CD14-positive monocyte (primary cell): ENCODE measurements at regions not wholly inside any gene's neighbourhood (a gene's known extent, or its start where the extent isn't known, plus 50 kb on each side); places are given as distances from the start of the nearest gene placed in this dataset.

Source experiments
- DNase-seq, 3 donors: peaks; one replicate each; pipeline ENCODE4 v3.0.0-alpha.2; 2011 to 2022
- H2AFZ ChIP-seq: 2 replicates; pipeline ENCODE4 v1.6.0; 2012; ENCODE audit warnings: mild to moderate bottlenecking, low read depth, low read length, inconsistent platforms; ENCODE audit not compliant: insufficient read depth, poor library complexity, severe bottlenecking
- H3K27ac ChIP-seq, 2 donors: 1 replicate in 1 of 2; 2 replicates in 1 of 2; pipeline ENCODE4 v1.5.1; 2012 to 2013; ENCODE audit warnings: low read length in 2 of 2, control low read depth in 1 of 2, inconsistent platforms in 1 of 2, low read depth in 1 of 2, mild to moderate bottlenecking in 1 of 2
- H3K27me3 ChIP-seq, 2 donors: one replicate each; pipeline versions ENCODE4 v1.6.0 to v1.6.1; 2011 to 2013; ENCODE audit warnings: low read length in 2 of 2; ENCODE audit not compliant: control insufficient read depth in 2 of 2, insufficient read depth in 2 of 2
- H3K36me3 ChIP-seq, 2 donors: replicated peaks in 1 of 2; 1 replicate in 1 of 2; 2 replicates in 1 of 2; pipeline versions ENCODE4 v1.5.1 to v1.6.1; 2012 to 2013; ENCODE audit warnings: low read length in 2 of 2, control low read depth in 1 of 2, inconsistent platforms in 1 of 2, mild to moderate bottlenecking in 1 of 2; ENCODE audit not compliant: insufficient read depth in 2 of 2, control insufficient read depth in 1 of 2
- H3K4me1 ChIP-seq, 2 donors: 1 replicate in 1 of 2; 2 replicates in 1 of 2; pipeline versions ENCODE4 v1.5.1 to v1.6.1; 2012 to 2013; ENCODE audit warnings: low read length in 2 of 2, control low read depth in 1 of 2, inconsistent platforms in 1 of 2, mild to moderate bottlenecking in 1 of 2, moderate library complexity in 1 of 2; ENCODE audit not compliant: insufficient read depth in 2 of 2, control insufficient read depth in 1 of 2
- H3K4me2 ChIP-seq: replicated peaks from 2 replicates; pipeline ENCODE3; 2012; ENCODE audit warnings: low read length, moderate library complexity, mild to moderate bottlenecking; ENCODE audit not compliant: poor library complexity, severe bottlenecking; ENCODE audit errors: extremely low read depth
- H3K4me3 ChIP-seq, 3 experiments: fragments of 200-600 bp in 1 of 3; sonication (generic) in 1 of 3; replicated peaks in 1 of 3; 1 replicate in 2 of 3; 2 replicates in 1 of 3; pipeline ENCODE4 v1.5.1; 2011 to 2013; ENCODE audit warnings: low read length in 3 of 3, mild to moderate bottlenecking in 3 of 3, control low read depth in 2 of 3, low read depth in 2 of 3, inconsistent platforms in 1 of 3, moderate library complexity in 1 of 3
- H3K79me2 ChIP-seq: 2 replicates; pipeline ENCODE4 v1.6.0; 2012; ENCODE audit warnings: mild to moderate bottlenecking, control low read depth, inconsistent platforms, low read length, moderate library complexity; ENCODE audit not compliant: insufficient read depth
- H3K9ac ChIP-seq: 2 replicates; pipeline ENCODE4 v1.6.0; 2017; ENCODE audit warnings: low read length, mild to moderate bottlenecking; ENCODE audit not compliant: insufficient read depth, poor library complexity, severe bottlenecking
- H3K9me3 ChIP-seq, 2 donors: replicated peaks in 1 of 2; 1 replicate in 1 of 2; 2 replicates in 1 of 2; pipeline versions ENCODE4 v1.5.1 to v1.6.1; 2012 to 2013; ENCODE audit warnings: low read length in 2 of 2, control low read depth in 1 of 2; ENCODE audit not compliant: control insufficient read depth in 1 of 2, insufficient read depth in 1 of 2
- H4K20me1 ChIP-seq: 2 replicates; pipeline ENCODE4 v1.6.0; 2012; ENCODE audit warnings: mild to moderate bottlenecking, low read length, control low read depth, moderate library complexity; ENCODE audit not compliant: insufficient read depth
- H3K27ac Mint-ChIP-seq, 7 donors: one replicate each; pipeline ENCODE4 v1.8.0; 2020; ENCODE audit warnings: mild to moderate bottlenecking in 7 of 7, mixed read lengths in 7 of 7, moderate library complexity in 6 of 7, inconsistent platforms in 2 of 7
- H3K27me3 Mint-ChIP-seq, 3 donors: one replicate each; pipeline ENCODE4 v1.8.0; 2021 to 2022; ENCODE audit warnings: low read depth in 3 of 3, mild to moderate bottlenecking in 3 of 3, mixed read lengths in 3 of 3, moderate library complexity in 3 of 3, inconsistent platforms in 1 of 3
- H3K36me3 Mint-ChIP-seq, 2 donors: one replicate each; pipeline ENCODE4 v1.8.0; 2020; ENCODE audit warnings: mixed read lengths in 2 of 2, inconsistent platforms in 1 of 2, mild to moderate bottlenecking in 1 of 2
- H3K4me1 Mint-ChIP-seq: one replicate; pipeline ENCODE4 v1.8.0; 2020; ENCODE audit warnings: mild to moderate bottlenecking, mixed read lengths
- H3K4me3 Mint-ChIP-seq, 2 donors: one replicate each; pipeline ENCODE4 v1.8.0; 2020; ENCODE audit warnings: mild to moderate bottlenecking in 2 of 2, mixed read lengths in 2 of 2, moderate library complexity in 1 of 2
- H3K9me3 Mint-ChIP-seq, 7 donors: one replicate each; pipeline ENCODE4 v1.8.0; 2020 to 2022; ENCODE audit warnings: mixed read lengths in 7 of 7, mild to moderate bottlenecking in 6 of 7, moderate library complexity in 6 of 7, inconsistent platforms in 2 of 7
- CTCF ChIP-seq: fragments of 200-600 bp; IDR thresholded peaks from one replicate; pipeline ENCODE4 v1.8.0; 2022; ENCODE audit warnings: antibody characterized with exemption, mild to moderate bottlenecking
- WGBS: methylation state at CpG from one replicate; pipeline ENCODE4 v1.1.5; 2013; ENCODE audit warnings: missing lambda C conversion rate; ENCODE audit not compliant: insufficient coverage; 5-methylcytosine and 5-hydroxymethylcytosine counted together
- intact Hi-C, 2 donors: fragments of 100-400 bp; cut with micrococcal nuclease; formaldehyde crosslinking; loops; one replicate each; pipeline versions ENCODE4 v1.15.0 to v1.15.1; 2023

GRCh38 chr2:120854014-120854620 lies 118.4 kb downstream of the GLI2 start:
- Mint-ChIP-seq H3K27me3 (peaks cover 0 to 2% (median 0%) of the 10 kb centered on the region in 3 donors), H3K36me3 (no peaks in the 10 kb centered on the region), H3K27ac (no peak overlapping the region), H3K4me3 (no peak overlapping the region), H3K9me3 (peaks cover 0 to 8% (median 2%) of the 10 kb centered on the region in 7 donors), H3K4me1 (no peaks in the 10 kb centered on the region)
- WGBS, result 66% methylated on average over 5 of the region's 7 CpGs
- Histone ChIP-seq H3K9me3 (peaks cover 0 to 3% of the 10 kb centered on the region in 2 donors), H3K36me3 (no peaks in the 10 kb centered on the region), H3K4me2 (no peak overlapping the region), H2AFZ (no peak overlapping the region), H3K9ac (no peak overlapping the region), H3K4me1 (no peaks in the 10 kb centered on the region), H4K20me1 (no peaks in the 10 kb centered on the region), H3K27ac (no peak overlapping the region), H3K27me3 (no peaks in the 10 kb centered on the region), H3K79me2 (no peaks in the 10 kb centered on the region), H3K4me3 (no peak overlapping the region)
- no peak for TF ChIP-seq CTCF
- intact Hi-C loops, result no loop called here
- no peak for DNase-seq

- TF ChIP-seq CTCF, result no peak
- H3K9me3 ChIP-seq, result no peaks in the 10 kb centered on the region
- no peak overlapping the region for H2AFZ ChIP-seq
- intact Hi-C loops, result no loop called here
- Mint-ChIP-seq H3K27me3 (peaks cover 0 to 5% (median 0%) of the 10 kb centered on the region in 3 donors), H3K36me3 (no peaks in the 10 kb centered on the region), H3K4me1 (no peaks in the 10 kb centered on the region), H3K4me3 (no peak overlapping the region), H3K27ac (no peak overlapping the region), H3K9me3 (peaks cover 0 to 4% (median 1%) of the 10 kb centered on the region in 7 donors)
- H3K79me2 ChIP-seq, result no peaks in the 10 kb centered on the region
- WGBS, result 85% methylated on average over 6 of the region's 10 CpGs
- H4K20me1 ChIP-seq, result no peaks in the 10 kb centered on the region
- H3K4me3 ChIP-seq, result no peak overlapping the region
- H3K27ac ChIP-seq, result no peak overlapping the region
- DNase-seq, result no peak
- H3K27me3 ChIP-seq, result no peaks in the 10 kb centered on the region
- H3K4me2 ChIP-seq, result no peak overlapping the region
- H3K4me1 ChIP-seq, result no peaks in the 10 kb centered on the region
- H3K36me3 ChIP-seq, result no peaks in the 10 kb centered on the region
- H3K9ac ChIP-seq, result no peak overlapping the region
Measured at GRCh38 chr2:120854766-120855530, 119.3 kb downstream of the GLI2 start.
